AG04449 (cell line): ENCODE measurements at regions not wholly inside any gene's neighbourhood (a gene's known extent, or its start where the extent isn't known, plus 50 kb on each side); places are given as distances from the start of the nearest gene placed in this dataset.

Experiments used
- CTCF ChIA-PET: fragments of 350-600 bp; formaldehyde crosslinking; extraction: SDS; loops from one replicate; lab custom pipeline; 2021; ENCODE audit warnings: antibody characterized with exemption; lab: Yijun Ruan, JAX
- POLR2A ChIA-PET: fragments of 400-600, 350-600 bp; formaldehyde crosslinking; extraction: SDS; loops from one replicate; lab custom pipeline; 2020; ENCODE audit warnings: antibody characterized with exemption, inconsistent platforms; lab: Yijun Ruan, JAX
- DNase-seq: peaks from one replicate; pipeline ENCODE4 v3.0.0-alpha.2; 2010; ENCODE audit warnings: low read depth, low spot score
- H3K4me3 ChIP-seq: 2 replicates; pipeline ENCODE4 v1.5.1; 2011; ENCODE audit warnings: low read depth, mild to moderate bottlenecking, control low read depth, low read length
- TF ChIP-seq, protein P1 (sequence below): IDR thresholded peaks from one replicate; pipeline ENCODE4 v1.5.1; 2011; ENCODE audit warnings: mild to moderate bottlenecking, moderate library complexity, low read length, control low read depth, inconsistent platforms; ENCODE audit not compliant: insufficient read depth; ENCODE audit errors: missing control alignments

DNA sequence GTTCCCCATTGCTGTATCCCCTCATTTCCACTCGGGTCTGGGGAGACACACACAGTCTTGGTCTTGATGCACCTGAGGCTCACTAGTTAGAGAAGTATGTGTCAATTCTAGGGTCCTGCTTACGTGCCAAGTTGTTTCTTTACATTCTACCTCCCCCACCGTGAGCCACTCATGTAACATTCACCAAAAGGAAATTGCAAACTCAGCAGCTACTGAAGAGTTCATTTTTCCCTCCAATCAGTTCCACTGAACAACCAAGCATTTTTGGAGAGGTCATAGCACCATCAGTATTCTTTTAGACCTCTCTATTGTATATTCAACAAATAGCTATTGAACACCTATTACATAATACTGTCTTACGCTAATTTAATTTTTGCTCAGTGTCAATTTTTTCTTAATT lies 281.1 kb downstream of the SH3GL2 start:
- ChIA-PET CTCF (no interaction called here), POLR2A (no interaction called here)
- no peak overlapping the region for H3K4me3 ChIP-seq
- TF ChIP-seq, protein P1, sequence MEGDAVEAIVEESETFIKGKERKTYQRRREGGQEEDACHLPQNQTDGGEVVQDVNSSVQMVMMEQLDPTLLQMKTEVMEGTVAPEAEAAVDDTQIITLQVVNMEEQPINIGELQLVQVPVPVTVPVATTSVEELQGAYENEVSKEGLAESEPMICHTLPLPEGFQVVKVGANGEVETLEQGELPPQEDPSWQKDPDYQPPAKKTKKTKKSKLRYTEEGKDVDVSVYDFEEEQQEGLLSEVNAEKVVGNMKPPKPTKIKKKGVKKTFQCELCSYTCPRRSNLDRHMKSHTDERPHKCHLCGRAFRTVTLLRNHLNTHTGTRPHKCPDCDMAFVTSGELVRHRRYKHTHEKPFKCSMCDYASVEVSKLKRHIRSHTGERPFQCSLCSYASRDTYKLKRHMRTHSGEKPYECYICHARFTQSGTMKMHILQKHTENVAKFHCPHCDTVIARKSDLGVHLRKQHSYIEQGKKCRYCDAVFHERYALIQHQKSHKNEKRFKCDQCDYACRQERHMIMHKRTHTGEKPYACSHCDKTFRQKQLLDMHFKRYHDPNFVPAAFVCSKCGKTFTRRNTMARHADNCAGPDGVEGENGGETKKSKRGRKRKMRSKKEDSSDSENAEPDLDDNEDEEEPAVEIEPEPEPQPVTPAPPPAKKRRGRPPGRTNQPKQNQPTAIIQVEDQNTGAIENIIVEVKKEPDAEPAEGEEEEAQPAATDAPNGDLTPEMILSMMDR: no peak
- DNase-seq: no peak

DNA sequence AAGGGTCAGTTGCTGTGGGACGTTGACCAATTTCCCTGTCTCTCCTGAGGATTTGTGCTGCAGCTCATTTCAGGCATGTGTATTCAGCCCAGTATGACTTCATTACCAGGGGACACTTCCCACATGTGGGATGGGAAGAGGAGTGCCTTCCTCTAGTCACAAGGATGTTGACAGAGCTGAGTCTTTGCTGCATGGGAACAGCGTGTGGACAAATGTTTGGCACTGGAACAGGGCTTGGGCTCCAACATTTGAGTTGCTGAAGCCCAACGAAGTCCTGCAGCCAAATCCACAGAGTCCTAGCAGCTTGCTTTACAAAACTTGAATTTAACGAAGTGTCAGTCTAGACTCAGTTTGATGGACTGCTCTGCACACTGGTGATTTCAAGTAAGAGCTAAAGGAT lies 283.2 kb downstream of the SH3GL2 start:
- H3K4me3 ChIP-seq: no peak overlapping the region
- TF ChIP-seq, protein P1: no peak
- ChIA-PET CTCF (no interaction called here), POLR2A (no interaction called here)
- DNase-seq: no peak

GRCh38 chr9:17862629-17863028 lies 283.8 kb downstream of the SH3GL2 start:
- TF ChIP-seq, protein P1: no peak
- DNase-seq: no peak
- ChIA-PET POLR2A (no interaction called here), CTCF (no interaction called here)
- no peak overlapping the region for H3K4me3 ChIP-seq

GRCh38 chr9:17863213-17863883 lies 284.5 kb downstream of the SH3GL2 start:
- no peak for DNase-seq
- ChIA-PET CTCF (no interaction called here), POLR2A (no interaction called here)

DNA sequence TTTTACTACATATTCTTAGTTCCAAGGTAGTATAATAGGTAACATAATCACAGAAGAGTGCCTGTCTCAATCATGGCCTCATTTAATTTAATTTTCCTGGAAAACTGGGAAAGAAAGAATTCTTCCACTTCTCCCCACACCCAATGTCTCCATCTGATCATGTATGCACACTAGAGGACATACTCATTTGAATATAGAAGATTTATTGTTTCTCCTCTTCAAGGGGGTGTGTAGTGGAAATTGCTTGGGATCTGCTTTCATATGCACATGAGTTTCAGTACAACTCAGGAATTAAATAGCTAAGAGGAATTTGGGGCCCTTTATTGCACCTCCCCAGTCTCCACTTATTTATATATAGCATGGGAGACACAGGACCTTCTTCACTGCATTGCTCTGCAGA lies 285.1 kb downstream of the SH3GL2 start:
- no peak overlapping the region for H3K4me3 ChIP-seq
- TF ChIP-seq, protein P1: no peak
- DNase-seq: no peak
- POLR2A ChIA-PET: no interaction called here
- CTCF ChIA-PET: no interaction called here

More at GRCh38 chr9:17863213-17863883, 284.5 kb downstream of the SH3GL2 start:
- no peak overlapping the region for H3K4me3 ChIP-seq
- TF ChIP-seq, protein P1: no peak

GRCh38 chr9:17864951-17865350 lies 286.1 kb downstream of the SH3GL2 start:
- DNase-seq: no peak
- H3K4me3 ChIP-seq: no peak overlapping the region
- ChIA-PET CTCF (no interaction called here), POLR2A (no interaction called here)
- TF ChIP-seq, protein P1: no peak
